ENCODE measurements at regions not wholly inside any gene's neighbourhood (a gene's known extent, or its start where the extent isn't known, plus 50 kb on each side); places are given as distances from the start of the nearest gene placed in this dataset.

GRCh38 chr5:118606940-118607339 is 381.4 kb downstream of the DTWD2 start:
- intact Hi-C loops (cut with micrococcal nuclease; ENCODE audit: unreplicated experiment): no loop called here
- H3K27ac ChIP-seq (ENCODE audit: low read depth, low read length, poor library complexity, severe bottlenecking): no peak overlapping the region
- DNase-seq (ENCODE audit: low spot score): no peak
- BruUV-seq (replicated peaks): no TSS peak
- H3K9me3 ChIP-seq (ENCODE audit: low read length): no peaks in the 10 kb centered on the region
- no peaks in the 10 kb centered on the region for H3K79me2 ChIP-seq (ENCODE audit: insufficient read depth, low read depth, low read length)
- H3K4me1 ChIP-seq (ENCODE audit: insufficient read depth, low read length, poor library complexity, severe bottlenecking): no peaks in the 10 kb centered on the region
- no peaks in the 10 kb centered on the region for H3K36me3 ChIP-seq (ENCODE audit: insufficient read depth, low read length)
- CTCF ChIA-PET (ENCODE audit: unreplicated experiment): no interaction called here
- TF ChIP-seq EZH2phosphoT487 (IDR thresholded peaks at IDR 0.05; ENCODE audit: borderline replicate concordance, low read depth, low read length): no peak
- no peak for TF ChIP-seq CTCF (conservative IDR thresholded peaks at IDR 0.05; ENCODE audit: low read length)
- no peak overlapping the region for H2AFZ ChIP-seq (ENCODE audit: low read length)
- POLR2A ChIA-PET: no interaction called here
- no peaks in the 10 kb centered on the region for H3K9me2 ChIP-seq (ENCODE audit: insufficient read depth, low read length)
- H3K4me2 ChIP-seq (ENCODE audit: low read length): no peak overlapping the region
- no peak overlapping the region for H3K4me3 ChIP-seq (ENCODE audit: low read depth, low read length, poor library complexity, severe bottlenecking)
- H4K20me1 ChIP-seq (ENCODE audit: insufficient read depth, low read length): no peaks in the 10 kb centered on the region

GRCh38 chr5:118605761-118606160 is 382.6 kb downstream of the DTWD2 start:
- no TSS peak for BruUV-seq (replicated peaks)
- H3K4me3 ChIP-seq (ENCODE audit: low read depth, low read length, poor library complexity, severe bottlenecking): no peak overlapping the region
- no peak for DNase-seq (ENCODE audit: low spot score)
- H3K9me3 ChIP-seq (ENCODE audit: low read length): no peaks in the 10 kb centered on the region
- no peak overlapping the region for H3K4me2 ChIP-seq (ENCODE audit: low read length)
- H3K27ac ChIP-seq (ENCODE audit: low read depth, low read length, poor library complexity, severe bottlenecking): no peak overlapping the region
- no peaks in the 10 kb centered on the region for H4K20me1 ChIP-seq (ENCODE audit: insufficient read depth, low read length)
- H3K36me3 ChIP-seq (ENCODE audit: insufficient read depth, low read length): no peaks in the 10 kb centered on the region
- intact Hi-C loops (cut with micrococcal nuclease; ENCODE audit: unreplicated experiment): no loop called here
- no peaks in the 10 kb centered on the region for H3K4me1 ChIP-seq (ENCODE audit: insufficient read depth, low read length, poor library complexity, severe bottlenecking)
- H3K79me2 ChIP-seq (ENCODE audit: insufficient read depth, low read depth, low read length): no peaks in the 10 kb centered on the region
- POLR2A ChIA-PET: no interaction called here
- TF ChIP-seq EZH2phosphoT487 (IDR thresholded peaks at IDR 0.05; ENCODE audit: borderline replicate concordance, low read depth, low read length) (no peak), CTCF (conservative IDR thresholded peaks at IDR 0.05; ENCODE audit: low read length) (no peak)
- H3K9me2 ChIP-seq (ENCODE audit: insufficient read depth, low read length): no peaks in the 10 kb centered on the region
- CTCF ChIA-PET (ENCODE audit: unreplicated experiment): no interaction called here
- no peak overlapping the region for H2AFZ ChIP-seq (ENCODE audit: low read length)

- H3K4me1 ChIP-seq (ENCODE audit: insufficient read depth, low read length, poor library complexity, severe bottlenecking): no peaks in the 10 kb centered on the region
- TF ChIP-seq EZH2phosphoT487 (IDR thresholded peaks at IDR 0.05; ENCODE audit: borderline replicate concordance, low read depth, low read length) (no peak), CTCF (conservative IDR thresholded peaks at IDR 0.05; ENCODE audit: low read length) (no peak)
- no peak overlapping the region for H3K4me3 ChIP-seq (ENCODE audit: low read depth, low read length, poor library complexity, severe bottlenecking)
- no peak overlapping the region for H2AFZ ChIP-seq (ENCODE audit: low read length)
- H4K20me1 ChIP-seq (ENCODE audit: insufficient read depth, low read length): no peaks in the 10 kb centered on the region
- CTCF ChIA-PET (ENCODE audit: unreplicated experiment): no interaction called here
- no peaks in the 10 kb centered on the region for H3K9me3 ChIP-seq (ENCODE audit: low read length)
- intact Hi-C loops (cut with micrococcal nuclease; ENCODE audit: unreplicated experiment): no loop called here
- no peaks in the 10 kb centered on the region for H3K9me2 ChIP-seq (ENCODE audit: insufficient read depth, low read length)
- no peak overlapping the region for H3K27ac ChIP-seq (ENCODE audit: low read depth, low read length, poor library complexity, severe bottlenecking)
- no peak for DNase-seq (ENCODE audit: low spot score)
- POLR2A ChIA-PET: no interaction called here
- H3K36me3 ChIP-seq (ENCODE audit: insufficient read depth, low read length): no peaks in the 10 kb centered on the region
- no TSS peak for BruUV-seq (replicated peaks)
- H3K4me2 ChIP-seq (ENCODE audit: low read length): no peak overlapping the region
- no peaks in the 10 kb centered on the region for H3K79me2 ChIP-seq (ENCODE audit: insufficient read depth, low read depth, low read length)
Measured at GRCh38 chr5:118604106-118604505, 384.2 kb downstream of the DTWD2 start.
